Osteocyte (in vitro differentiated cells): ENCODE measurements at regions not wholly inside any gene's neighbourhood (a gene's known extent, or its start where the extent isn't known, plus 50 kb on each side); places are given as distances from the start of the nearest gene placed in this dataset.
A peak's percentile ranks its signal among the peaks of the same experiment; 100 is the strongest.

Experiments
- DNase-seq: peaks from one replicate; pipeline ENCODE4 v3.0.0; 2021; ENCODE audit warnings: mixed read lengths; ENCODE audit not compliant: unreplicated experiment; ENCODE audit errors: extremely low spot score
- H3K27ac Mint-ChIP-seq: one replicate; pipeline ENCODE4 v1.8.0; 2021; ENCODE audit warnings: mild to moderate bottlenecking, mixed read lengths; ENCODE audit not compliant: unreplicated experiment
- H3K27me3 Mint-ChIP-seq: one replicate; pipeline ENCODE4 v1.8.0; 2021; ENCODE audit warnings: mixed read lengths; ENCODE audit not compliant: unreplicated experiment
- H3K36me3 Mint-ChIP-seq: one replicate; pipeline ENCODE4 v1.8.0; 2021; ENCODE audit warnings: mixed read lengths; ENCODE audit not compliant: unreplicated experiment
- H3K4me1 Mint-ChIP-seq: one replicate; pipeline ENCODE4 v1.8.0; 2021; ENCODE audit warnings: mixed read lengths; ENCODE audit not compliant: unreplicated experiment
- H3K4me3 Mint-ChIP-seq: one replicate; pipeline ENCODE4 v1.8.0; 2021; ENCODE audit warnings: mild to moderate bottlenecking, moderate library complexity, mixed read lengths; ENCODE audit not compliant: unreplicated experiment
- H3K9me3 Mint-ChIP-seq: one replicate; pipeline ENCODE4 v1.8.0; 2021; ENCODE audit warnings: mixed read lengths; ENCODE audit not compliant: unreplicated experiment
- TF ChIP-seq, protein P1 (sequence below): fragments of 200-600 bp; sonication (generic); IDR thresholded peaks from 2 replicates; pipeline ENCODE4 v1.5.0; 2021; ENCODE audit warnings: antibody characterized with exemption, mild to moderate bottlenecking, moderate library complexity

DNA sequence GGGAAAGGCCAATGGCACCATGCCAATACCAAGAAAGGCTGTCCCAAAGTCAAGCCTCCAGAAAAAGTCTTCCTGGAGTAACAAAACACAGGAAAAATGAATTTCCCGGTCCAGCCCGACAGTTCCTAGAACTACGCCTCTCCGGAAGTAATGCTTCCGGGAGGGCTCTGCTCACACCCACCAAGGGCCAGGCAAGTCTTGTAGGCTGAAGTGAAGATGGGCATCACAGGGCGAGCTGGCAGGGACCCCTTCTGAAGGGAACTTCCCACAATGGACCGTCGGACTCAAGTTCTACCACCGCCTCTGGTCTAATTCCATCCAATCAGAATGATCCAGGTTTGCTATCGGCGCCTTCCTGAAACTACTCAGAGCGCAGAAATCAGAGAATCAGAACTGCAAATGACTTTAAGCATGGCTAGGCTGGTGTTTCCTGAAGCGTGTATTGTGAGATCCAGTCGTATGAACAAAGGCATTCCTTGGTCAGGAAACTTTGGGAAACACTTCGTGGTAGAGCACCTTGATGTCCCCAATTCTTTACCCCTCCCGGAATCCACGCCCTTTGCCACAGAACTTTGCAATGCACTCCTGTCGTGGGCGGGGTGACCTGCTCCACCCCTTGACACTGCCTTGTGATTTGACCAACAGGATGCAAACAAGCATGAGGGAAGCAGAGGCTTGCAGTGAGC lies 127.8 kb downstream of the BCOR start:
- no peak for DNase-seq
- Mint-ChIP-seq H3K9me3 (peaks cover 9% of the 10 kb centered on the region), H3K27ac (no peak overlapping the region), H3K36me3 (no peaks in the 10 kb centered on the region), H3K4me1 (peaks cover 10% of the 10 kb centered on the region), H3K27me3 (no peaks in the 10 kb centered on the region), H3K4me3 (no peak overlapping the region)
- TF ChIP-seq, protein P1, sequence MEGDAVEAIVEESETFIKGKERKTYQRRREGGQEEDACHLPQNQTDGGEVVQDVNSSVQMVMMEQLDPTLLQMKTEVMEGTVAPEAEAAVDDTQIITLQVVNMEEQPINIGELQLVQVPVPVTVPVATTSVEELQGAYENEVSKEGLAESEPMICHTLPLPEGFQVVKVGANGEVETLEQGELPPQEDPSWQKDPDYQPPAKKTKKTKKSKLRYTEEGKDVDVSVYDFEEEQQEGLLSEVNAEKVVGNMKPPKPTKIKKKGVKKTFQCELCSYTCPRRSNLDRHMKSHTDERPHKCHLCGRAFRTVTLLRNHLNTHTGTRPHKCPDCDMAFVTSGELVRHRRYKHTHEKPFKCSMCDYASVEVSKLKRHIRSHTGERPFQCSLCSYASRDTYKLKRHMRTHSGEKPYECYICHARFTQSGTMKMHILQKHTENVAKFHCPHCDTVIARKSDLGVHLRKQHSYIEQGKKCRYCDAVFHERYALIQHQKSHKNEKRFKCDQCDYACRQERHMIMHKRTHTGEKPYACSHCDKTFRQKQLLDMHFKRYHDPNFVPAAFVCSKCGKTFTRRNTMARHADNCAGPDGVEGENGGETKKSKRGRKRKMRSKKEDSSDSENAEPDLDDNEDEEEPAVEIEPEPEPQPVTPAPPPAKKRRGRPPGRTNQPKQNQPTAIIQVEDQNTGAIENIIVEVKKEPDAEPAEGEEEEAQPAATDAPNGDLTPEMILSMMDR = no peak

DNA sequence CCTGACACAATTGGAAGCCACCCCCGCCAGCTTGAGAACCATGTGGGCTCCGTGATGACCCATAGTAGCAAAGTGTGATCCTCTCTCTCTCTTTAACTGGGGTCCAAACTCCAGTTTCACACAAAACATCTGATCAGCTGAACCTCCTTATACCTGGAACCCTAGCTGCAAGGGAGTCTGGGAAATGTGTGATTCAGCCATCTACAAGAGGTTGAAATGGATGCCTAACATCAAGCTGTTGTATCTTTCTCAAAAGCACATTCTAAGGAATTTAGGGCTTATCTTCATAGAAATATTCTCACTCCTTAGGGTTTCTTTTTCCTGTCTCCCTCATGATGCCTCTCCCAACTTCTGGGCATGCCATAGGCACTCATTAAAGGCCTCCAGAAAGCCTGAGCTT lies 126.0 kb downstream of the BCOR start:
- no peak overlapping the region for H3K4me3 Mint-ChIP-seq
- peak overlapping the region; percentile 14 for H3K27ac Mint-ChIP-seq
- TF ChIP-seq, protein P1 = no peak
- H3K9me3 Mint-ChIP-seq = peaks cover 6% of the 10 kb centered on the region
- H3K36me3 Mint-ChIP-seq = no peaks in the 10 kb centered on the region
- DNase-seq = no peak
- H3K4me1 Mint-ChIP-seq = peaks cover 10% of the 10 kb centered on the region
- no peaks in the 10 kb centered on the region for H3K27me3 Mint-ChIP-seq

DNA sequence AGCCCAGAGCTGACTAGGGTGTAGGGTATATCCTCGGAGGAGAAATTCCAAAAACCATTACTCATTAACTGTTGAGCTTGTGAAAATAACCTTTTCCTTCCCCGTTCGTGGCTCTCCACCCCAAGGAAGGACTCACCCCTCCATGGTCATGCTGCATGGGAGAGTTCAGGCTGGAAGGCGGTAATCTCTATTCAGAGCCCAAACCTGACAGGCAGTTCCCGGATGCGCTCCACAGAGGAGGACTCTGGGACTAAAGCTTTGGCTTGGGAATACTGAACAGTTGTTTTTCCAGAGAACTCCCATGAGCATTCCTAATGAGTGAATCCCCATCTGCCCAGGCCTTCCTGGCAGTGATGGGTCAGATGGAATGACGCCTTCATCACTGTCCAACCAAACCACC lies 125.4 kb downstream of the BCOR start:
- Mint-ChIP-seq H3K4me1 (peaks cover 10% of the 10 kb centered on the region), H3K27me3 (no peaks in the 10 kb centered on the region), H3K27ac (peak overlapping the region; percentile 14), H3K36me3 (no peaks in the 10 kb centered on the region), H3K4me3 (no peak overlapping the region), H3K9me3 (peaks cover 6% of the 10 kb centered on the region)
- TF ChIP-seq, protein P1 = no peak
- no peak for DNase-seq

DNA sequence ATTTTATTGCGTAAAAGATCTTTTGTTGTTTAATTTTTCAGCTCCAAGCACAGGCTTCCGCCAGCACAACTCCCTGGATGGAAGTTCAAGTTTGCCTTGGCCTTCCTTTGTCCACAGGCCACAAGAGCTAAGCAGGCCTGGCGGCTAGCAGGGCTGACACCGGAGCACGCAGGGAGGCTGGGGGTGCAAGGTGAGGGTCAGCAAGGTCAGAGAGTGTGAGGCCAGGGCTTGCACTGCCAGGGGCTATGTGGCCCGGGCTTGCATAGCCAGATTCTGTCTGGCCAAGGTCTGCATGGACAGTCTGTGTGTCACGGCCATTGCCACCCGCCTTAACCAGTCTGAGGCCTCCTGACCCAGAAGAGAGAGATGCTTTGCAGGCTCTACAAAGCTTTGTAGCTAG lies 123.9 kb downstream of the BCOR start:
- no peak overlapping the region for H3K4me3 Mint-ChIP-seq
- H3K9me3 Mint-ChIP-seq = peaks cover 6% of the 10 kb centered on the region
- H3K36me3 Mint-ChIP-seq = no peaks in the 10 kb centered on the region
- H3K27ac Mint-ChIP-seq = no peak overlapping the region
- DNase-seq = no peak
- H3K27me3 Mint-ChIP-seq = no peaks in the 10 kb centered on the region
- peaks cover 10% of the 10 kb centered on the region for H3K4me1 Mint-ChIP-seq
- TF ChIP-seq, protein P1 = no peak

DNA sequence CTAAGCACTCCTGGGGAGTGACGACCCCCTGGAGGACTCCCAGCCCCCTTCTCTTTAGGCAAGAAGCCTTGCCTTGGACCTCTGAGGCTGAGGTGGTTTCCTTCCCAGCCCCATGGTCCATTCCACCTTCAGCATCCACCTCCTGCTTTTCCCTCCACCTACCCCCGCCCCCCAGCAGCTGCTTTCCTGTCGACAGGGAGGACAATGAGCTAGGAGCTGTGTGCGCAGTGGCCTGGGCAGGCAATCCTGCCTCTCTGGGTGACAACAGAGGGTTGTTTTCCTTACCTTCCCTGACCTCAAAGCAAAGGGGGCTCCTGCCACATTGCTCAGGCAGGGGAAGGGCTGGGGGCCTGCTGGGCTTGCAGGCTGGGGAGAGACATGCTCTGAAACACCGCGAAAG lies 123.5 kb downstream of the BCOR start:
- Mint-ChIP-seq H3K4me3 (no peak overlapping the region), H3K27ac (no peak overlapping the region), H3K27me3 (no peaks in the 10 kb centered on the region), H3K4me1 (peaks cover 8% of the 10 kb centered on the region), H3K9me3 (peaks cover 6% of the 10 kb centered on the region), H3K36me3 (no peaks in the 10 kb centered on the region)
- no peak for DNase-seq
- TF ChIP-seq, protein P1 = no peak
